ENCODE measurements at regions not wholly inside any gene's neighbourhood (a gene's known extent, or its start where the extent isn't known, plus 50 kb on each side); places are given as distances from the start of the nearest gene placed in this dataset.

DNA sequence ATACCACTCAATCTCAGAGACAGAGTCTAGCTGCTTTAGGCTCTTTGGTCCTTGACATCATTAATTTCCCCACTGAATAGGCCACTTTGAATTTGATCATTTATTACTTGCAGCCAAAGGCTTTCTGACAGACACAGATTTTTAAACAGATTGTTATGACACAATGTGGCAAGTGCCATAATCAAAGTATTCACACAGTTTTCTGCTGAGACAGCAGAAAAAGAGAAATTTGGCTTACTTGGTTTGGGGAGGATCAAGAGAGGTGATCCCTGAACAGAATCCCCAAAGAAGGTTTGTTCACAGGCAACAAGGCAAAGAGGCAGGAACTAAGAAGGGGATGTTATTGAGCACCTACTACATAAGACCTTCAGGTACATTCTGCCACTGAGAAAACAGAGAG is 138.0 kb upstream of the TOP1 start:
- Histone ChIP-seq H3K4me3 (ENCODE audit: extremely low read depth, insufficient read depth, low read length, poor library complexity, severe bottlenecking) (no peak overlapping the region), H3K36me3 (ENCODE audit: control insufficient read depth, insufficient read depth, low read length) (no peaks in the 10 kb centered on the region), H3K9me3 (ENCODE audit: control insufficient read depth, low read length) (no peaks in the 10 kb centered on the region), H3K27ac (ENCODE audit: low read depth, low read length, severe bottlenecking) (no peak overlapping the region), H3K4me1 (ENCODE audit: control insufficient read depth, insufficient read depth, low read length, poor library complexity, severe bottlenecking) (no peaks in the 10 kb centered on the region)

DNA sequence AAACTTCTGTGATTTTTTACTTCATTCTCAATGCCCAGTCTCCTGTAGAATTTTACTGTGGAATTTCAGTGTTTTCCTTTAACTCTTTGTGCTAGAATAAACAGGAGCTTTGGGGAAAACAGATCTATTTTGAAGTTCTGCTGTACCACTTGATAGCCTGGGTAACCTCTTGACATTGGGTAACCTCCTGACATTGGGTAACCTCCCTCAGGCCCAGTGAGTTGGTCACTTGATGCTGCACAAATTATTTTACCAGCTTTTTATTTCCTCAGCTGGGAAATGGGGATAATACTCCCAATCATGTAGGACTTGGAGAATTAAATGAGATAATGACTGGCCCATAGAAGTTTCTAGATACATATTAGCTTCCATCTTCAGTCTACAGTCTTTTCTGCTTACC is 137.3 kb upstream of the TOP1 start:
- Histone ChIP-seq H3K4me3 (ENCODE audit: extremely low read depth, insufficient read depth, low read length, poor library complexity, severe bottlenecking) (no peak overlapping the region), H3K9me3 (ENCODE audit: control insufficient read depth, low read length) (no peaks in the 10 kb centered on the region), H3K4me1 (ENCODE audit: control insufficient read depth, insufficient read depth, low read length, poor library complexity, severe bottlenecking) (no peaks in the 10 kb centered on the region), H3K27ac (ENCODE audit: low read depth, low read length, severe bottlenecking) (no peak overlapping the region), H3K36me3 (ENCODE audit: control insufficient read depth, insufficient read depth, low read length) (no peaks in the 10 kb centered on the region)

DNA sequence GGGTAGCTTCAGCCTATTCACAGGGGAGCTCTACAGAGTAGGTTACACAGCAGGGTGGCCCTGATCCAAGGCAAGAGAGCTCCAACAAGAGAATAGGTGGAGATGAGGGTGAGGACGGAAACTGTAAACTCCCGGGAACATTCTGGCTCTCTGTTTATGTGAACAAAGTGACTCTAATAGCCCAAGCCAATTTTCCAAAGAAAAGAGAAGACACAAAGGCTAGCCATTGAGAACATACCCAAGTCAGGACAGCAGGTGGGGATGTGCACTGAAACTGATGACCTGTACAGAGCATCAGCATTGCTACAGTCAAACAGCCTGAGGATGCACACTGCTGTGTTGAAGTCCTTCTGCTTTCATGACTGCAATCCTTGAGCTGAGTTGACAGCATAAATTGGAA is 136.0 kb upstream of the TOP1 start:
- no peak overlapping the region for H3K27ac ChIP-seq (ENCODE audit: low read depth, low read length, severe bottlenecking)
- 84 to 100% methylated on average over 2 of the region's 2 CpGs for WGBS, 2 experiments (ENCODE audit: insufficient coverage in 2 of 2)
- H3K9me3 ChIP-seq (ENCODE audit: control insufficient read depth, low read length), result no peaks in the 10 kb centered on the region
- no peaks in the 10 kb centered on the region for H3K36me3 ChIP-seq (ENCODE audit: control insufficient read depth, insufficient read depth, low read length)
- H3K4me3 ChIP-seq (ENCODE audit: extremely low read depth, insufficient read depth, low read length, poor library complexity, severe bottlenecking), result no peak overlapping the region
- no peaks in the 10 kb centered on the region for H3K4me1 ChIP-seq (ENCODE audit: control insufficient read depth, insufficient read depth, low read length, poor library complexity, severe bottlenecking)

DNA sequence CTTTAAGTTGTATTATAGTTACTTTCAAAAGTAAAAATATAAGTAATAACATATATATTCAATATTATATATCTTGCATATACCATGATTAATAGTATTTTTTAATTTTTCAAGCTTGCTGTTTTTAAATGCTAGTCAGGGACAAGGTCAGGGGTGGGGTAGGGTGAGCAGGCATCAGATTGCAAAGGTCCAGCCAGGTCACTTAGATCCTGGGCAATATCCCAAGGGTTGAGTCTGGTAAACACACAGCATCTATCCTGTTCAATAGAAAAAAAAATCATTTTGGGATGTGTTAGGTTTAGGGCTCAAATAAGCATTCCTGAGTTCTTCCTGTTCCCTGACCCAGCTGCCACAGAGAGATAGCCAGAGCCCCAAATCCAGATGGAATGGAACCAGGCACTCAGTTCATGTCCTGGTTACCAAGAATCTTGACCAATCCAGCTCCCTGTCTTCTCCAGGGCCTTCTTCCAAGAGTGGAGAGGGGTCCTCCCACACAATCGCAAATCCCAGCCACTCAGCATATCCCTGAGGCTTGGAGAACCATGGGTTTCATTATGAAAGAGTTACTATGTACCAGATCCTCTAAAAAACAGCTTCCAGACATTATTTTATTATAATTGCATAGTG is 134.9 kb upstream of the TOP1 start:
- no peaks in the 10 kb centered on the region for H3K9me3 ChIP-seq (ENCODE audit: control insufficient read depth, low read length)
- H3K4me1 ChIP-seq (ENCODE audit: control insufficient read depth, insufficient read depth, low read length, poor library complexity, severe bottlenecking), result no peaks in the 10 kb centered on the region
- no peaks in the 10 kb centered on the region for H3K36me3 ChIP-seq (ENCODE audit: control insufficient read depth, insufficient read depth, low read length)
- no CpG with 5 or more reads among the region's 1 CpG for WGBS, 2 experiments (ENCODE audit: insufficient coverage in 2 of 2)
- H3K27ac ChIP-seq (ENCODE audit: low read depth, low read length, severe bottlenecking), result no peak overlapping the region
- H3K4me3 ChIP-seq (ENCODE audit: extremely low read depth, insufficient read depth, low read length, poor library complexity, severe bottlenecking), result no peak overlapping the region

DNA sequence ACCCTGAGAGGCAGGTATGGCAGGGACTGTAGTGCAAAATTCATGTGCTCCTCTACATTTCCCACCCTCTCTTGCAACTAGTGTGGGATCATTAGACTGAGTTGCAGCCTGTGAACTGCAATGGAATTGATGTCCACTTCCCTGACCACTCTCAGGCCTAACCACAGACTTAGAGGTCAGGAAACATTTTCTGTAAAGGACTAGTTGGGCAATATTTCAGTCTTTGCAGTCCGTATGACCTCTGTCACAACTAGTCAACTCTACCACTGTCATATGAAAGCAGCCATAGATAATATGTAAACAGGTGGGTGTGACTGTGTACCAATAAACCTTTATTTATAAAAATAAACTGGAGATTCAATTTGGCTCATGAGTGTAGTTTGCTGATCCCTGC is 134.4 kb upstream of the TOP1 start:
- no peak overlapping the region for H3K4me3 ChIP-seq (ENCODE audit: extremely low read depth, insufficient read depth, low read length, poor library complexity, severe bottlenecking)

DNA sequence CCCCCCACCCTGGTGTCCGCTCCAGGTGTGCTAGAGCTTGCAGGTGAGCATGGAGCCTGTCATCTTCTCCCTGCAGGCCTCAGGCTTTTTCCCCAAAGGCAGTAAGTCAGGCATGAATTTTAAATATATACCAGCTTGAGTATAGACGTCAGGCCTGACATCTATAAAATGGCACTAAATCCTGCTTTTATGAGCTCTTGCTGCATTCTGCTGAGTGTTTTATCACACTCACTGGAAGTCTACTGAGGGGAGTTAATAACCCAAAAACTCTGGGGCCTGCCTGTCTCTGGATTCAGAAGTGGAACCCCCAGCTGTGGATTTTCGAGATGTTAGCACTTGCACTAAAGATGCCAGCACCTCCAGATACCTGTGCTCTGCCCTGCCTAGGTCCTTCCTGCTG is 133.4 kb upstream of the TOP1 start:
- H3K4me1 ChIP-seq (ENCODE audit: control insufficient read depth, insufficient read depth, low read length, poor library complexity, severe bottlenecking), result no peaks in the 10 kb centered on the region
- no peaks in the 10 kb centered on the region for H3K36me3 ChIP-seq (ENCODE audit: control insufficient read depth, insufficient read depth, low read length)
- no peak overlapping the region for H3K4me3 ChIP-seq (ENCODE audit: extremely low read depth, insufficient read depth, low read length, poor library complexity, severe bottlenecking)
- H3K27ac ChIP-seq (ENCODE audit: low read depth, low read length, severe bottlenecking), result no peak overlapping the region
- no peaks in the 10 kb centered on the region for H3K9me3 ChIP-seq (ENCODE audit: control insufficient read depth, low read length)
- WGBS, 2 experiments (ENCODE audit: insufficient coverage in 2 of 2), result 83 to 94% methylated on average over 1 to 2 of the region's 3 CpGs

More for the DNA sequence above, 134.4 kb upstream of the TOP1 start:
- Histone ChIP-seq H3K9me3 (ENCODE audit: control insufficient read depth, low read length) (no peaks in the 10 kb centered on the region), H3K36me3 (ENCODE audit: control insufficient read depth, insufficient read depth, low read length) (no peaks in the 10 kb centered on the region), H3K27ac (ENCODE audit: low read depth, low read length, severe bottlenecking) (no peak overlapping the region), H3K4me1 (ENCODE audit: control insufficient read depth, insufficient read depth, low read length, poor library complexity, severe bottlenecking) (no peaks in the 10 kb centered on the region)
- no CpG with 5 or more reads among the region's 1 CpG for WGBS, 2 experiments (ENCODE audit: insufficient coverage in 2 of 2)

DNA sequence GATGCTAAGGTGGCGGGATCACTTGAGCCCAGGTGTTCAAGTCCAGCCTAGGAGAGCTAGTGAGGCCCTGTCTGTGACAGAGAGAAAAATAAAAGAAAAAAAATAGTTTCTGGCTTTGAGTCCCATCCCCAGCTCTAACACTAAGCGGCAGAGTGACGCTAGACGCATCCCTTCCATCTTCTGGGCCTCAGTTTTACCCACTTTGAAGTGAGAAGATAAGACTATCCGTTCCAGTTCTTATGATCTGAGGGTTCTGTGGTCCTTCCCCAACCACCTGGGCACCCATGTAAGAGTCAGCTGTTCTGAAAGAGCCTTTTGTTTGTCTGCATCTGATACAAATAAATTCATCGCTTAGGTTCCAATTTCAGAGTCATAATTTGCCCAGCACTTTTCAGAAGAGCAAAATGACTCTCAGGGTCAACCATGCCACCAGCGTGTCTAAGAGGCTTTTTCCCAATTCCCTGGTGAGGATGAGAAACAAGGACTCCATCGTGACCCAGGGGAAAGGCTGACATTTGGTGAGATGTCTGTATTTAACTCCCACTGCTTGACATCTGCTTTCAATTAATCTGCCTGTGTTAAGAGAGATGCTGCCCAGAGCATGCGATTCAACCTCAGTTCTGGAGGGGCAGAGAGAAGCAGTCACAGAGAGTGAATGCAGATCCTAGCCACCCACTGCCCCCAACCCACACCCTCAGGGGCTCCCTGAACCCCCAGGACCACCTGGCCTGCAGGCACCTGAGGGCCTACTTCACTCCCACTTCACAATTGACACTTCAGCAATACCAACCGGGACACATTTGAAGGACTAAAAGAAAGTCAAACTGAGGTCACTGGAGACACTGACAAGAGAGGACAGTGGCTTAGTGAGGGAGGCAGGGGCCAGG is 131.6 kb upstream of the TOP1 start:
- H3K4me1 ChIP-seq (ENCODE audit: control insufficient read depth, insufficient read depth, low read length, poor library complexity, severe bottlenecking), result no peaks in the 10 kb centered on the region
- no peak overlapping the region for H3K27ac ChIP-seq (ENCODE audit: low read depth, low read length, severe bottlenecking)
- H3K4me3 ChIP-seq (ENCODE audit: extremely low read depth, insufficient read depth, low read length, poor library complexity, severe bottlenecking), result no peak overlapping the region
- H3K36me3 ChIP-seq (ENCODE audit: control insufficient read depth, insufficient read depth, low read length), result no peaks in the 10 kb centered on the region
- WGBS, 2 experiments (ENCODE audit: insufficient coverage in 2 of 2), result 95 to 98% methylated on average over 7 to 8 of the region's 10 CpGs
- no peaks in the 10 kb centered on the region for H3K9me3 ChIP-seq (ENCODE audit: control insufficient read depth, low read length)

DNA sequence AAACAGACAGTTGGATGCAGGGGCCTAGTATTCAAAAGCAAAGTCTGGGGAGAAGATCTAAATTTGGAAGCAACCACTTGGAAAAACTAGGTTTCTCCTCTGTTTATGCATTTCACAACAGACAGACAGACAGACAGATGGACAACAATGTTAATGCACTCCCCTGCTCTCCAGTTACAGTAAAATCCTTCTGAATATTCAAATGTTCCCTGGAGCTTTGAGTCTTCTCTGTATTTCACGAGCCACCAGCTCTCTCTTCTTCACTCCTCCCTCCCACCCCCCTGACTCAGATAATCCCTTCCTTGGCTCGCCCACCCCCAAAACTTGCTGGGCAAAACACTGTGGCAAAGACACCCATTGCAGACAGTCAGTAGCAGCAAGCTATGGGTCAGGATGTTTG is 129.3 kb upstream of the TOP1 start:
- 14 to 60% methylated on average over 1 of the region's 2 CpGs for WGBS, 2 experiments (ENCODE audit: insufficient coverage in 2 of 2)
- no peaks in the 10 kb centered on the region for H3K36me3 ChIP-seq (ENCODE audit: control insufficient read depth, insufficient read depth, low read length)
- H3K9me3 ChIP-seq (ENCODE audit: control insufficient read depth, low read length), result no peaks in the 10 kb centered on the region
- no peak overlapping the region for H3K4me3 ChIP-seq (ENCODE audit: extremely low read depth, insufficient read depth, low read length, poor library complexity, severe bottlenecking)
- H3K27ac ChIP-seq (ENCODE audit: low read depth, low read length, severe bottlenecking), result no peak overlapping the region
- no peaks in the 10 kb centered on the region for H3K4me1 ChIP-seq (ENCODE audit: control insufficient read depth, insufficient read depth, low read length, poor library complexity, severe bottlenecking)

DNA sequence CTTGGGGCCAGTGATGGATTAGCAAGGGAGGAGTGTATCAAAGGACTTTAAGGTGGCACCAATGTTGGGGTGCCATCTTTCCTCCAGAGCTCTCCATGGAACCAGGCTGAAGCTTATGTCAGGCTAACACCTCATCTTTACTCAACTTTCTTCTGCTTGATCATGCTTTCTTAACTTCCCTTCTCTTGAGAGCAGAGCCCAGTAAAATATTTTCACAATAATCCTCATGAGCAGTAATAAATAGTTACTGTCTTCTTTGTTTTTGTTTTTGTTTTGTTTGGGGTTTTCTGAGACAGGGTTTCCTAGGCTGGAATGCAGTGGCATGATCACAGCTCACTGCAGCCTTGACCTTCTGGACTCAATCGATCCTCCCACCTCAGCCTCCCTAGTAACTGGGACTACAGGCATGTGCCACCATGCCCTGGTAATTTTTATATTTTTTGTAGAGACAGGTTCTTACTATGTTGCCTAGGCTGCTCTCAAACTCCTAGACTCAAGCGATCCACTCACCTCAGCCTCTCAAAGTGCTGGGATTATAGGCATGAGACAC is 127.9 kb upstream of the TOP1 start:
- WGBS, 2 experiments (ENCODE audit: insufficient coverage in 2 of 2), result 82 to 100% methylated on average over 1 to 2 of the region's 2 CpGs
- Histone ChIP-seq H3K9me3 (ENCODE audit: control insufficient read depth, low read length) (no peaks in the 10 kb centered on the region), H3K4me3 (ENCODE audit: extremely low read depth, insufficient read depth, low read length, poor library complexity, severe bottlenecking) (no peak overlapping the region), H3K4me1 (ENCODE audit: control insufficient read depth, insufficient read depth, low read length, poor library complexity, severe bottlenecking) (no peaks in the 10 kb centered on the region), H3K36me3 (ENCODE audit: control insufficient read depth, insufficient read depth, low read length) (no peaks in the 10 kb centered on the region), H3K27ac (ENCODE audit: low read depth, low read length, severe bottlenecking) (no peak overlapping the region)

DNA sequence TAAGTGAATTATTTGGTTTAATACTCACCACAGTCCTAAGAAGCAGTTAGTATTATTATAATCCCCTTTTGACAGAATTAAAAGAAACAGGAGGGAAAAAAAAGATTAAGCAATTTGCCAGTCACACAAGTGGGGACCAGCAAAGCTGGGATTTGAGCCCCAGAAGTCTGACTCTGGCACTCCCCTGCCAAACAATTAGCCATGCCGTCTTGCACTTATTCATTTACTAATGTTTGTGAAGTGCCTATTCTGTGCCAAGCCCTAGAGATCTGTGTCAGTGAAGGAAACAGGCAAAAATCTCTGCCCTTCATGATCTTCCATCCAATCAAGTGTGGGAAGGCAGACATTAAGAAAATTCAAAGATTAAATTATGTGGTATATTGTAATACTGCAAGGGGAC is 126.0 kb upstream of the TOP1 start:
- Histone ChIP-seq H3K4me3 (ENCODE audit: extremely low read depth, insufficient read depth, low read length, poor library complexity, severe bottlenecking) (no peak overlapping the region), H3K9me3 (ENCODE audit: control insufficient read depth, low read length) (no peaks in the 10 kb centered on the region), H3K36me3 (ENCODE audit: control insufficient read depth, insufficient read depth, low read length) (no peaks in the 10 kb centered on the region), H3K27ac (ENCODE audit: low read depth, low read length, severe bottlenecking) (no peak overlapping the region), H3K4me1 (ENCODE audit: control insufficient read depth, insufficient read depth, low read length, poor library complexity, severe bottlenecking) (no peaks in the 10 kb centered on the region)
- WGBS, 2 experiments (ENCODE audit: insufficient coverage in 2 of 2), result no CpG with 5 or more reads among the region's 1 CpG

DNA sequence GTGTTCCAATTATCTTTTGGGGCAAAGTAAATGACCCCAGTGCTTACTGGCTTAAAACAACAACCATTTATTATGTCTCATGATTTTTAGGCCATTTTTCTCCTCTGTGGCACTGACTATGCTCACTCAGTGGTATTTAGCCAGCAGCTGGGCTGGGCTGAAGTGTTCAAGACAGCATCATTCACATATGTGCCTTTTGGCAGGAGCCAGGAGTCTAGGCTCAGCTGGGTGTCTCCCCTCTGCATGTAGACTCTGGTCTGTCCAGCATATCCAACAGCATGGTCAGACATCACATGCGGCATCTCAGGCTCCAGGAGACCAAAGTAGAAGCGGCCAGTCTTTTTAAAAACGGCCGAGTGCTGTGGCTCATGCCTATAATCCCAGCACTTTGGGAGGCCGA is 120.3 kb upstream of the TOP1 start:
- Histone ChIP-seq H3K9me3 (ENCODE audit: control insufficient read depth, low read length) (no peaks in the 10 kb centered on the region), H3K4me1 (ENCODE audit: control insufficient read depth, insufficient read depth, low read length, poor library complexity, severe bottlenecking) (no peaks in the 10 kb centered on the region), H3K4me3 (ENCODE audit: extremely low read depth, insufficient read depth, low read length, poor library complexity, severe bottlenecking) (no peak overlapping the region), H3K27ac (ENCODE audit: low read depth, low read length, severe bottlenecking) (no peak overlapping the region), H3K36me3 (ENCODE audit: control insufficient read depth, insufficient read depth, low read length) (no peaks in the 10 kb centered on the region)
- WGBS, 2 experiments (ENCODE audit: insufficient coverage in 2 of 2), result 75 to 82% methylated on average over 5 of the region's 5 CpGs
